GM19035 (cell line): ENCODE measurements at regions not wholly inside any gene's neighbourhood (a gene's known extent, or its start where the extent isn't known, plus 50 kb on each side); places are given as distances from the start of the nearest gene placed in this dataset.

Experiments used
- ATAC-seq: cut with Tn5 transposase; IDR thresholded peaks from one replicate; pipeline ENCODE4 v1.9.1; 2021; ENCODE audit not compliant: unreplicated experiment

- ATAC-seq: no peak
Observed at GRCh38 chr20:18992418-18992817, 178.8 kb downstream of the SCP2D1 start.

DNA sequence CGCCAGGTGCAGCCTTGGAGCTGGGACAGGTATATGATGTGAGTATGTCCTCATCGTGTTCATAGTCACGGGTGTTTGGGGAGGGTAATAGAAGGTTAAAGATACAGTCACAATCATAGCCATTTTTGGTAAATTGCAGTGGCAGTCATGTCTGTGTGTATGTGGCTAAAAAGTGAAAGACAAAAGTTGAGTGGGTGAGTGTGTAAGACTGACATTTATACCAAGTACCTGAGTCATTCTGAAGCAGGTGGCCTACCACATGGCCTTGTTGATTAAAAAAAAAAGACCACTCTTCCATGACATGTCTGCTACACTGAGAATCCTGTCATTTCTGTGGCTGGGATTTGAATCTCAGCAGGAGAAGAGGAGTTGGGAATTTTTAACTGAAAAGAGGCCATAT, 181.9 kb downstream of the SCP2D1 start:
- no peak for ATAC-seq

- ATAC-seq: no peak
Observed at GRCh38 chr20:18999086-18999485, 185.5 kb downstream of the SCP2D1 start.

GRCh38 chr20:19000078-19000477, 186.5 kb downstream of the SCP2D1 start:
- no peak for ATAC-seq

DNA sequence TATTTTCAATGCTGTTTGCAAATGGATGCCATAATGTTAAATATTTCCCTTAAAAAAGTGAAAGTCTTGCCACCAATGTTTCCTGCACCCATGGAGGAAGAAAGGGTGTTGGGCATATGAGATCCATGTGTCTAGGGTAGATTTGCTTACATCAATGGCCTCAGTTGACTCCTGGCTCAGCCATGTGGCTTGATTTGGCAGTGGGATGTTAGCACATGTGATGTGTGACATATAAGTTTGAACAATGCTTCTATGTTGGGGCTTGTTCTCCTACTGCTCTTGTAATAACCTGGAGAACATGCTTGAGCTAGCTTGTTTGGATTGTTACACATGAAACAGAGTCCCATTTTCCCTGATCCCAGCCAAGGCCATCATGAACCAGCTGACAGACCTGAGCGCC, 187.6 kb downstream of the SCP2D1 start:
- no peak for ATAC-seq

GRCh38 chr20:19003366-19004336, 190.1 kb downstream of the SCP2D1 start:
- ATAC-seq: no peak

DNA sequence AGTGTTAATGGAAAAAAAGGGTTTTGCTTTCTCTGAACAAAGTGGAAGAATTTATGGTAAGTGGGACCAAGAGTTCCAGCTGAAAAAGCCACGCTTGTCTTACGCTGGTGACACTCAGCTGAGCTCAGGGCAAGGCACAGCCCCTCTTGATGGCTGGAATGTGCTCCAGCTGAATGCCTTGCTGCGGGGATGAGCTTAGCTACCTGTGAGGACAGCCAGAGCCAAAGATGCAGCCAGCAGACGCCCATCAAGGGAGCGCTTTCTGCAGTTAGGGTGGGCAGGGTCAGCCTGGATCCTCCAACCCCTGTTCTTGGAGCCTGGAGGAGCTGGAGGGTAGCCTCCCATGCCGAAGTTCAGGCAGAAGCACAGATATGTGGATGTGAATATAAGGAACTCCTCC, 191.4 kb downstream of the SCP2D1 start:
- ATAC-seq: no peak

DNA sequence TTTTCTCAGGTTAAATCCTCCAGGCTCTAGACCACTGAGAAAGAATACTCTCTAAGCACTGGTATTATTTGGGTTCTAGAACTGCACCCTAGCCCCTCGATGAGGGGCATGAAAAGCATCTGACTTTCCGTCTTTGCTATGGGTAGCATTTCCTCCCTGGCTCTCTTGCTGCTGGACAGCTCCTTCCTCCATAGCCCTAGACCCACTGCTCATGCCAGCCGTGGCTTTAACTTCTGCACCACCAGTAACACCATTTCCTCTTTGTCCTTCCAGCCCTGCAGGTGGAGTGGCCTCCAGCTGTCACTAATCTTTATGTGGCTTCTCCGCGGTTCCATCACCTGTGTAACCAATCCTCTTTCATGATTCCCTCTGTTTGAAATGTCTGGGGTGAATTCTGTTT, 194.9 kb downstream of the SCP2D1 start:
- ATAC-seq: no peak

DNA sequence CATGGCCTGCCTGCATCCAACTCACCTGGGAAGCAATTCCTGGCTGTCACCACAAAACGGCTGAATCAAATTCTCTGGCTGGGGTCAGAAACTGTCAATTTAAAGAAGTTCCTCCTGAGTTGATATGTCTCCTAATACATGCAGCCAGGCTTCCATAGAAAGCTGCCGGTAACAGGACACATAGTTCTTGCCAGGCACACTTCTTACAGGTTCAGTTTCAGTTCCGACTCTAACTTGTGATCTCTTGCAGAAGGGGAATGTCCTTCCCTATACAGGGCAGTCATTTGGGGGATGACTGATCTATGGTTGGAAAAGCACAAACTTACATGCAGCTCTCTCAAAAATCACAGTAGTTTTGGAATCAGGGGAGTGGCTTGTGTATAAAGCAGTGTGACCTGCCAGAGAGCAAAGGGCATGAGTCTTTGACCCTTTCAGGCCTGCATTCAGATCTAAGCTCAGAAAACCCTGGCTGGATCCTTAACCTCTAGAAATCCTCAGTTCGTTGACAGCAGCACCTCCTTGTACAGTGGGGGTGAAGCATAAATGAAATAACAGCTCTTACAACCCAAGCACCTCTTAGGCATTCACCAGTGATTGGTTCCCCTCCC, 195.6 kb downstream of the SCP2D1 start:
- ATAC-seq: no peak

GRCh38 chr20:19012676-19013075, 199.1 kb downstream of the SCP2D1 start:
- ATAC-seq: no peak

DNA sequence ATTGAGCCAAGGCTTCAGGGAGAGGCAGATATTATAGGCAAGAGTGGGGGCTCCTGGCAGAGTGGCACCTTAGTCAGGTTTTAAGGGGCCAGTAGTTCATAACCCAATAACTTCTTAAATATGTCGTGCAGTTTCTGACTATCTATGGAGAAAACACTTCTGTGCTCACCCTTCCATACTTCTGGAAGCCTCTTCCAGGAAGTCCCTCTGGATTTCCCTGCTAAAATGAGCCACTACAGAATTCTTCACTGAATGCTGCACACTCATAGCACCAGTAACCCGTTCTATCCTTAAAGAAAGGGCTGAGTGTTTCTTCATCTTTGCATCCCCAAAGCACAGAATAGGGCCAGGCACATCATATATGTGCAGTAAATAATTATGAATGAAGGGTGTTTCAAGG, 198.5 kb upstream of the SLC24A3 start:
- no peak for ATAC-seq

- no peak for ATAC-seq
Observed at GRCh38 chr20:19015351-19016139, 196.9 kb upstream of the SLC24A3 start.

GRCh38 chr20:19016140-19016497, 196.3 kb upstream of the SLC24A3 start:
- no peak for ATAC-seq

GRCh38 chr20:19017104-19017690, 195.2 kb upstream of the SLC24A3 start:
- ATAC-seq: no peak

GRCh38 chr20:19018881-19019280, 193.6 kb upstream of the SLC24A3 start:
- no peak for ATAC-seq

GRCh38 chr20:19019734-19020364, 192.6 kb upstream of the SLC24A3 start:
- ATAC-seq: no peak

DNA sequence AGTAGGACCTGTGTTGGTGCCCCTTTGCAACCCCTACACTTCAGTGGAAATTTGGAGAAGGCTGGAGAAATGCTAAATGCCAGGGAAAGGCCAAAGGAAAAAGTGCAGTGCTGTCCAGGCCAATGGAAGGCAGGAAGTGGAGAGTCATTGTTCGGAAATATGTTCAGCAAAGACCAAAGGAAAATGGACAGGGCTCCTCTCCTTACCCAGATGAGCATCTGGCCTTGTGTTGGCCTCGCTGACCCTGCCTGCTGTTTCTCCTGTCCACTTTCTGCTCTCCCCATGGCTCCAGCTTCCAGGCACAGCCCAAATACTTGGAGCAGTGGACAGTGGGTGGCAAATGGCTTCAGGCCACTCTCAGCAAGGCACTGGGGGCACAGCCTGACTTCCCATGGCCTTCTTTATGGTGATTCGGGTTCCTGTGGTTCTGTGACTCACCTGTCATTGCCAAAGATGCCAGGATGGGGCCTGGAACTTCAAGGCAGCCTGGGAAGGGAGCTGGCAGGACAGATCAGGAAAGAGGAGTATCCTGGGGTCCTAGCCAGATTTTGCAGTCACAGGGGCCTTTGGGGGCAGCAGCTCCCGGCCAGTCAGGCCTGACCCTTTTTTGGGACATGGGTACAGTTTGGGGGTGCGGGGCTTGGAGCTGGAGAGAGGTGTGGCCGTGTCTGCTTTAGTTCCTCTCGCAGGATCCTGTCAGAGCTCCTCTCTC, 190.9 kb upstream of the SLC24A3 start:
- no peak for ATAC-seq

DNA sequence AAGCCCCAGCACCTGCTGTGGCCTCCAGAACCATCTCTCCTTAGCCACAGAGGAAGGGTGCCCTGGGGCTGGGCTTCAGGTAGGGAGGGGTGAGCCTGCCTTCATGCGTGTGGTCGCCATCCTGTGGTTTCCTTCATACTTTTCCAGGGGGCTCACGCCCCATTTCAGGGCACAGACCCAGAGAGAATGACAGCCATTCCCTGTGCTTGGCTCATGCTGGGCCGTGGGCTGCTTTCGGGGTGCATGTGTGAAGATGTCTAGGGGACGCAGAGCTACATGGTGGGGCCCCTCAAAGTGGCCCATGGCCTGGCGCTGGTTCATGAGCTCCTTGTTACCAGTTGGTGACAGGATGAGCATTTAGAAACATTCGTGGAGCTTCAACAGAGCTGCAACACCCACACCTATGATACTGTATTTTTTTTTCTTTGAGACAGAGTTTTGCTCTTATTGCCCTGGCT, 190.3 kb upstream of the SLC24A3 start:
- ATAC-seq: no peak

DNA sequence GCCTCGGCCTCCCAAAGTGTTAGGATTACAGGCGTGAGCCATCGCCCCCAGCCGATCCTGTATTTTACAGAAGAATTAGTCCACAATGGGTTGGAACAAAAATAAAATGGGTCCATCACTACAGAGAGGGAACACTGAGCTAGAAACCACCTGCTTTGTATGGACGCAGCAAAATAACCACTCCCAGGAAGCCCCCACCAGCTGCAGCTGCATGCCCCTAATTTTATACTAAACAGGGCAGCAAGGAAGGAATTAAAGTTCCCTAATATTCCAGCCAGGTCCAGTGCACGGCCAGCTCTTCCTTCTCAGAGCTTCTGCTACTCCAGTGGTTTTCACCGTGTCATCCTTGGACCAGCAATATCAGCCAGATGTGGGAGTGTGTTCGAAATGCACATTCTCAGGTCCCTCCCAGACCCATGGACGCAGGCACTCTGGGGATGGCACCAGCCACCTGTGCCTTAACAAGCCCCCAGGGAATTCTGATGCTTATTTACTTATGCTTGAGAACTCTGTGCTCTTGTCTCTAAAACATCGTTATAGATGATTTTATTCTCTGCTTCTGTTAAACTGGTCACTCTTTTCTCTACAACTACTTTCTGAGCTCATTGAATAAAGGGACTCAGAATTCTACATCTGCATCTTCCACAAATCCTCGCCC, 189.5 kb upstream of the SLC24A3 start:
- ATAC-seq: no peak
